ENCODE measurements at regions not wholly inside any gene's neighbourhood (a gene's known extent, or its start where the extent isn't known, plus 50 kb on each side); places are given as distances from the start of the nearest gene placed in this dataset.
"Not testable (repeated sequence)": the region's sequence is repeated elsewhere in the genome, so short reads cannot be mapped to it uniquely, and the experiment has no call there.

- DNase-seq, result no peak
Measured at GRCh38 chr12:115898670-115899069, 378.8 kb downstream of the MED13L start.

GRCh38 chr12:115897729-115898128 lies 379.8 kb downstream of the MED13L start:
- no peak for DNase-seq

GRCh38 chr12:115895247-115895646 lies 382.2 kb downstream of the MED13L start:
- no peak for DNase-seq

- DNase-seq, result no peak
Measured at GRCh38 chr12:115891556-115892164, 385.8 kb downstream of the MED13L start.

GRCh38 chr12:115886666-115887065 lies 390.8 kb downstream of the MED13L start:
- DNase-seq, result no peak

- no peak for DNase-seq
Measured at GRCh38 chr12:115885040-115885690, 392.3 kb downstream of the MED13L start.

GRCh38 chr12:115882936-115883335 lies 394.6 kb downstream of the MED13L start:
- no peak for DNase-seq

- no peak for DNase-seq
Measured at GRCh38 chr12:115880238-115880637, 397.3 kb downstream of the MED13L start.

GRCh38 chr12:115879354-115879753 lies 398.1 kb downstream of the MED13L start:
- DNase-seq, result no peak

GRCh38 chr12:115873451-115874082 lies 403.9 kb downstream of the MED13L start:
- no peak for DNase-seq

GRCh38 chr12:115872919-115873357 lies 404.6 kb downstream of the MED13L start:
- no peak for DNase-seq

GRCh38 chr12:115872212-115872611 lies 405.3 kb downstream of the MED13L start:
- DNase-seq, result no peak

- peak; percentile 5 for DNase-seq
Measured at GRCh38 chr12:115871714-115872113, 405.8 kb downstream of the MED13L start.

- no peak for DNase-seq
Measured at GRCh38 chr12:115870510-115870909, 407.0 kb downstream of the MED13L start.

GRCh38 chr12:115870021-115870420 lies 407.5 kb downstream of the MED13L start:
- no peak for DNase-seq

GRCh38 chr12:115869604-115870003 lies 407.9 kb downstream of the MED13L start:
- no peak for DNase-seq

GRCh38 chr12:115868624-115869023 lies 408.9 kb downstream of the MED13L start:
- no peak for DNase-seq

GRCh38 chr12:115867854-115868253 lies 409.6 kb downstream of the MED13L start:
- DNase-seq, result no peak

GRCh38 chr12:115866909-115867525 lies 410.5 kb downstream of the MED13L start:
- DNase-seq, result no peak

- not testable (repeated sequence) for DNase-seq
Measured at GRCh38 chr12:115866281-115866680, 411.2 kb downstream of the MED13L start.

GRCh38 chr12:115864396-115864795 lies 413.1 kb downstream of the MED13L start:
- DNase-seq, result no peak

GRCh38 chr12:115860619-115861018 lies 416.9 kb downstream of the MED13L start:
- no peak for DNase-seq

- no peak for DNase-seq
Measured at GRCh38 chr12:115859231-115859630, 418.3 kb downstream of the MED13L start.

GRCh38 chr12:115857923-115858322 lies 419.6 kb downstream of the MED13L start:
- no peak for DNase-seq

Data from COR-L47 (cell line).